ENCODE measurements at regions not wholly inside any gene's neighbourhood (a gene's known extent, or its start where the extent isn't known, plus 50 kb on each side); places are given as distances from the start of the nearest gene placed in this dataset.

DNA sequence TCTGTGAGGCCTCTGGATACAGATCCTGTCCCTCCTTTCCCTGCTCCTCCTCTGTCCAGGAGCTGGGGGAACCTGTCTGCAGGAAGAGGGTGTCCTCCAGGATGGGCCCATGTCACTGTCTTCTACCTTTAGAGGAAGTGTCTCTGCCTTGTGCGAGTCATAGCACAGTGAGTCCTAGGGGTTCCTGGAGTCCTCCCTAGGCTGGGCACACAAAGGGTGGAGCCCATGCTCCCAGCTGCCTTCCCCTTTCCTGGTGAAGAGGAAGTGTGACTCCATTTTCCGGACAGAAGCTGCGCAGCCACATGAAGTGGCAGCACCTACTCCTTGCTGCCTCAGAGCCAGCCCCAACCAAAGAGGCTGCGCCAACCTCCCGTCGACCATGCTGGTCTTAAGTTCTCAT, 112.2 kb downstream of the CTTN start:
- TF ChIP-seq EP300 (IDR thresholded peaks at IDR 0.05; ENCODE audit: borderline replicate concordance) (no peak), TAF1 (IDR thresholded peaks at IDR 0.05; ENCODE audit: low read depth) (no peak), USF1 (IDR thresholded peaks at IDR 0.05) (no peak), TCF12 (IDR thresholded peaks at IDR 0.05; ENCODE audit: low read depth) (no peak), YY1 (IDR thresholded peaks at IDR 0.05; ENCODE audit: low read depth) (no peak)
- TF ChIP-seq, protein P1, sequence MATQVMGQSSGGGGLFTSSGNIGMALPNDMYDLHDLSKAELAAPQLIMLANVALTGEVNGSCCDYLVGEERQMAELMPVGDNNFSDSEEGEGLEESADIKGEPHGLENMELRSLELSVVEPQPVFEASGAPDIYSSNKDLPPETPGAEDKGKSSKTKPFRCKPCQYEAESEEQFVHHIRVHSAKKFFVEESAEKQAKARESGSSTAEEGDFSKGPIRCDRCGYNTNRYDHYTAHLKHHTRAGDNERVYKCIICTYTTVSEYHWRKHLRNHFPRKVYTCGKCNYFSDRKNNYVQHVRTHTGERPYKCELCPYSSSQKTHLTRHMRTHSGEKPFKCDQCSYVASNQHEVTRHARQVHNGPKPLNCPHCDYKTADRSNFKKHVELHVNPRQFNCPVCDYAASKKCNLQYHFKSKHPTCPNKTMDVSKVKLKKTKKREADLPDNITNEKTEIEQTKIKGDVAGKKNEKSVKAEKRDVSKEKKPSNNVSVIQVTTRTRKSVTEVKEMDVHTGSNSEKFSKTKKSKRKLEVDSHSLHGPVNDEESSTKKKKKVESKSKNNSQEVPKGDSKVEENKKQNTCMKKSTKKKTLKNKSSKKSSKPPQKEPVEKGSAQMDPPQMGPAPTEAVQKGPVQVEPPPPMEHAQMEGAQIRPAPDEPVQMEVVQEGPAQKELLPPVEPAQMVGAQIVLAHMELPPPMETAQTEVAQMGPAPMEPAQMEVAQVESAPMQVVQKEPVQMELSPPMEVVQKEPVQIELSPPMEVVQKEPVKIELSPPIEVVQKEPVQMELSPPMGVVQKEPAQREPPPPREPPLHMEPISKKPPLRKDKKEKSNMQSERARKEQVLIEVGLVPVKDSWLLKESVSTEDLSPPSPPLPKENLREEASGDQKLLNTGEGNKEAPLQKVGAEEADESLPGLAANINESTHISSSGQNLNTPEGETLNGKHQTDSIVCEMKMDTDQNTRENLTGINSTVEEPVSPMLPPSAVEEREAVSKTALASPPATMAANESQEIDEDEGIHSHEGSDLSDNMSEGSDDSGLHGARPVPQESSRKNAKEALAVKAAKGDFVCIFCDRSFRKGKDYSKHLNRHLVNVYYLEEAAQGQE (IDR thresholded peaks at IDR 0.05; ENCODE audit: low read depth): no peak
- TF ChIP-seq, protein P2, sequence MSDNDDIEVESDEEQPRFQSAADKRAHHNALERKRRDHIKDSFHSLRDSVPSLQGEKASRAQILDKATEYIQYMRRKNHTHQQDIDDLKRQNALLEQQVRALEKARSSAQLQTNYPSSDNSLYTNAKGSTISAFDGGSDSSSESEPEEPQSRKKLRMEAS (IDR thresholded peaks at IDR 0.05): no peak
